ENCODE measurements at regions not wholly inside any gene's neighbourhood (a gene's known extent, or its start where the extent isn't known, plus 50 kb on each side); places are given as distances from the start of the nearest gene placed in this dataset.
A peak's percentile ranks its signal among the peaks of the same experiment; 100 is the strongest.

- H3K4me1 ChIP-seq, result peaks cover 0 to 3% (median 0%) of the 10 kb centered on the region in 3 donors
Observed at GRCh38 chr6:145532361-145532760, 203.0 kb downstream of the EPM2A start.

GRCh38 chr6:145534989-145535388 lies 200.3 kb downstream of the EPM2A start:
- no peak for DNase-seq
- WGBS, 2 donors, result 76% methylated on average over 4 of the region's 4 CpGs
- intact Hi-C loops (cut with DNase I), result no loop called here

More at GRCh38 chr6:145532361-145532760, 203.0 kb downstream of the EPM2A start:
- H3K27ac ChIP-seq, result no peak overlapping the region
- no peaks in the 10 kb centered on the region for H3K9me3 ChIP-seq
- DNase-seq (no peak), FAIRE-seq (no peak), ATAC-seq (no peak)
- no peak overlapping the region for H3K4me3 ChIP-seq
- no peak for TF ChIP-seq CTCF (IDR thresholded peaks at IDR 0.05)
- WGBS, 2 donors, result 27% methylated on average over 4 of the region's 4 CpGs
- intact Hi-C loops (cut with DNase I), result no loop called here
- no peaks in the 10 kb centered on the region for H3K36me3 ChIP-seq
- no peaks in the 10 kb centered on the region for H3K27me3 ChIP-seq

GRCh38 chr6:145538989-145539388 lies 196.3 kb downstream of the EPM2A start:
- Histone ChIP-seq H3K4me3 (no peak overlapping the region), H3K27me3 (no peaks in the 10 kb centered on the region), H3K4me1 (no peaks in the 10 kb centered on the region), H3K27ac (no peak overlapping the region), H3K9me3 (no peaks in the 10 kb centered on the region), H3K36me3 (no peaks in the 10 kb centered on the region)
- FAIRE-seq (no peak), ATAC-seq (no peak), DNase-seq (no peak)
- WGBS, 2 donors, result 54 to 64% methylated on average over 1 of the region's 1 CpG
- intact Hi-C loops (cut with DNase I), result no loop called here
- no peak for TF ChIP-seq CTCF (IDR thresholded peaks at IDR 0.05)

More at GRCh38 chr6:145534989-145535388, 200.3 kb downstream of the EPM2A start:
- H3K4me1 ChIP-seq, result peaks cover 0 to 1% (median 0%) of the 10 kb centered on the region in 3 donors
- H3K9me3 ChIP-seq, result no peaks in the 10 kb centered on the region
- no peak overlapping the region for H3K4me3 ChIP-seq
- no peak for TF ChIP-seq CTCF (IDR thresholded peaks at IDR 0.05)
- no peaks in the 10 kb centered on the region for H3K27me3 ChIP-seq
- peak in 2 of 4 donors; percentile 53 to 72 for ATAC-seq
- no peaks in the 10 kb centered on the region for H3K36me3 ChIP-seq
- H3K27ac ChIP-seq, result no peak overlapping the region
- no peak for FAIRE-seq

- intact Hi-C loops (cut with DNase I), result no loop called here
- no peak for FAIRE-seq
- ATAC-seq, result no peak
- Histone ChIP-seq H3K4me3 (no peak overlapping the region), H3K4me1 (no peaks in the 10 kb centered on the region), H3K9me3 (no peaks in the 10 kb centered on the region), H3K27ac (no peak overlapping the region), H3K36me3 (no peaks in the 10 kb centered on the region), H3K27me3 (no peaks in the 10 kb centered on the region)
- no peak for TF ChIP-seq CTCF (IDR thresholded peaks at IDR 0.05)
- 59 to 81% methylated on average over 3 of the region's 3 CpGs for WGBS, 2 donors
- DNase-seq, result peak in 1 of 6 donors; percentile 21
Observed at GRCh38 chr6:145539831-145540230, 195.5 kb downstream of the EPM2A start.

GRCh38 chr6:145540741-145541140 lies 194.6 kb downstream of the EPM2A start:
- Histone ChIP-seq H3K27me3 (no peaks in the 10 kb centered on the region), H3K36me3 (no peaks in the 10 kb centered on the region), H3K27ac (no peak overlapping the region), H3K4me3 (no peak overlapping the region), H3K9me3 (no peaks in the 10 kb centered on the region), H3K4me1 (no peaks in the 10 kb centered on the region)
- TF ChIP-seq CTCF (IDR thresholded peaks at IDR 0.05), result no peak
- intact Hi-C loops (cut with DNase I), result no loop called here
- 78 to 88% methylated on average over 2 of the region's 2 CpGs for WGBS, 2 donors
- FAIRE-seq (no peak), DNase-seq (no peak), ATAC-seq (no peak)
